ENCODE measurements at regions not wholly inside any gene's neighbourhood (a gene's known extent, or its start where the extent isn't known, plus 50 kb on each side); places are given as distances from the start of the nearest gene placed in this dataset.

DNA sequence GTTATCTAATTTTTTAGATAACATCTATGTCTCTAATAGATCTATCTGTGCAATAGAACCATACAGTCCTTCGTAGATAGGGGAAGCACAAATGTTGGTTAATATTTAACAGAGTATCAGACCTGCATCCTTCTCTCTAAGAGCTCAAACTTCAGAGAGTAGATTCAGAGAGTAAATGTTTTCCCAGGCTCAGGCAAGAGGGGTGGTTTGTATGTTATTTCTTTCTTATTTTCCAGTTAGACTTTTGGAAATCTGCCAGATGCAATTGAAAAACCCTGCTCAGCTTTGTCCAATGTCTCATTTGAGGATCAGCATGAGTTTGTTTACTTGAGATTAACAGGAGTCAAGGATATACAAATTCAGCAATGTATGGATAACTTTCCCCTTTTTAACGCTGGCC, 361.9 kb downstream of the BCKDHB start:
- no peak for DNase-seq (ENCODE audit: low read depth)

GRCh38 chr6:80467408-80467807, 360.9 kb downstream of the BCKDHB start:
- no peak for DNase-seq (ENCODE audit: low read depth)

- DNase-seq (ENCODE audit: low read depth), result no peak
Observed at GRCh38 chr6:80466981-80467380, 360.5 kb downstream of the BCKDHB start.

DNA sequence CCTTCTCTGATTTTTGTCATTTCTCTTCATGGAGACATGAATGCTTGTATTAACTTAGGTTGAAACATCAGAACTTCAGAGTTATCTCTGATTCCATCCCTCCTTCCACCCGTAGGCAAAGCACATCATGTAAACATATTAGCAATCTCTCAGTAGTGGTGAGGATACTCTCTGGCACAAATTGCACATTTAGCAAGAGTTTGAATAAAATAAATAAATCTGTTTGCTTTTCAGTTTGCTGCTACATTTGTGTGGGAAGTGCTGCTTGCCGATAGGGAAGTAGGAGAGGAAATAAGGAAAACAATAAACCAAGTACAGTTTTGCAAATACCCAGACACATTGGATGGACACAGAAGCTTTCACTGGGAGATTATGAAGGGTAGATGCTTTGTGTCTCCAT, 359.0 kb downstream of the BCKDHB start:
- DNase-seq (ENCODE audit: low read depth), result no peak

- no peak for DNase-seq (ENCODE audit: low read depth)
Observed at GRCh38 chr6:80464901-80465300, 358.4 kb downstream of the BCKDHB start.

- DNase-seq (ENCODE audit: low read depth), result no peak
Observed at GRCh38 chr6:80463197-80463596, 356.7 kb downstream of the BCKDHB start.

GRCh38 chr6:80460257-80460865, 353.9 kb downstream of the BCKDHB start:
- no peak for DNase-seq (ENCODE audit: low read depth)

GRCh38 chr6:80457439-80457933, 351.0 kb downstream of the BCKDHB start:
- DNase-seq (ENCODE audit: low read depth), result peak; percentile 93

GRCh38 chr6:80456724-80457438, 350.4 kb downstream of the BCKDHB start:
- no peak for DNase-seq (ENCODE audit: low read depth)

DNA sequence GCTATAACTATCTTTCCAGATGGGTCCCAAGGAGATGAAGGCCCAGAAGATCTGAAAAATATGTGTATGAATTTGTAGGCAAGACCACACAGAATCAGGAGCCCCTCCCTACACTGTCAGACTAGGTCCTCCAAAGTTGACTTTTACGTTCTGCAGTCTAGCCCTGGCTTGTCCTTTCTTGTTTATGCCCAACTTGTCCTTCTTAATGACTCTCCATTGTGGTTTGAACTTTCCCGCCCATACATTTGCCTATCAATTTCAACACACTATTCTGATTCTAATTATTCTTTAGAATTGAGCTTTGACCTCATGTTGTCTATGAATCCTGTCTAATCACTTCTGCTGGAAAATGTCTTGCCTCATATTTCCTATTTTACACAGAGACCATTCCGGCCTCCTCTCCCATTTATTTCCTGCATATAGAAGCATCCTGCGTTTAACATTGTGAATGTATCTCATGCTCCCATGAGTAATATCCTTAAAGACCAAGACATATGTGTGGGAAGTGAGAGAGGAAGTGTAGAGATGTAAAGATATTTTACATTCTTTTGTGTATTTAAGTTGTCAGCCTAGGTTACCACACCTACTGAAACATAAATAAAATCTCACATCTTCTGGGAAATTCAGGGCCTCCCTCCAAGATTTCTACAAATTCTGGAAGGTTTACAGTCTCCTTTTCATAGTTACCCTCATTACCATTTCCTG, 348.3 kb downstream of the BCKDHB start:
- DNase-seq (ENCODE audit: low read depth), result peak; percentile 47

DNA sequence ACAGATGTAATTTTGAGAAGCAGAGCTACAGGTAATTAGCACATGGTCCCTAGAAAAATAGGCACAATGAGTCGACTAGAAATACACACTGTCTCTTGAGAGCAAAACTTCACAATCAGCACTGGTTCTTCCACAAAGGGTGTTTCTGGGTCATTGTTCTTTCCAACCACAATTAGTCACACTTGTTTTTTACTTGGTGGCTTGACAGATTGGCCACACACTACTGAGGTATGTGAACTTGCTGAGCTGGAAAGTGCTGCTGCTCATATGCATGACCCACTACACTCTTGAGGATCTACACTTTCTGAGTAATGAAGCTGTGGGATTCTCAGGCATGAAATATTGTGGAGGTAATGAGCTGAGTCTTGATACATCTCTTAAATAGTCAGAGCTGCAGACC, 347.7 kb downstream of the BCKDHB start:
- DNase-seq (ENCODE audit: low read depth), result peak; percentile 94

- no peak for DNase-seq (ENCODE audit: low read depth)
Observed at GRCh38 chr6:80449726-80450125, 343.3 kb downstream of the BCKDHB start.

DNA sequence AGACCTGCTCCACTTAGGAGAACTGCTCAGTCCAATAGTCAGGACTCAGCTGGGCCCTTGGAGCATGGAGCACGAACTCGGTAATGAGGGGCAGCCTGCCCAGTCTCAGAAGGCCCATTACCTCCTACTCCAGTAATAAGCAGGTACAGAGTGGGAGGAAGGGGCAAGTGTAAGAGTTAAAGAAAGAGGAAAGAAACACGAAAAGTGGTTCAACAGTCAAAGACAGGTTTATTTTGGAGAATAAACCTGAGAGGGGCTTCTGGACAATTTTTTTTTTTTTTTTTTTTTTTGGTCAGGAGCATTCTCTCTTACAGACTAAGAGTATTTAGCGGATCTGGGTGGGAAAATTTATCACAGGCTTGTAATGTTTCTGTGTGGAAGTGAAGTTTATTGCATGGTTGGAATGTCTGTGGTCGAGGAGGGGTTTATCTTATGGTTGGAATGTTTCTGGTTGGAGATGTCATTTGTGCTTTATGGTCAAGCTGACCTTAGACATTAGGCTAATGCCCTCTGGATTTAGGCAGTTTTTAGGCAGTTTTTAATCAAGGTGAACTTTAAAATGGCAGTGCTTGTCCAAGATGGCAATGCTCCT, 340.1 kb downstream of the BCKDHB start:
- DNase-seq (ENCODE audit: low read depth), result no peak

DNA sequence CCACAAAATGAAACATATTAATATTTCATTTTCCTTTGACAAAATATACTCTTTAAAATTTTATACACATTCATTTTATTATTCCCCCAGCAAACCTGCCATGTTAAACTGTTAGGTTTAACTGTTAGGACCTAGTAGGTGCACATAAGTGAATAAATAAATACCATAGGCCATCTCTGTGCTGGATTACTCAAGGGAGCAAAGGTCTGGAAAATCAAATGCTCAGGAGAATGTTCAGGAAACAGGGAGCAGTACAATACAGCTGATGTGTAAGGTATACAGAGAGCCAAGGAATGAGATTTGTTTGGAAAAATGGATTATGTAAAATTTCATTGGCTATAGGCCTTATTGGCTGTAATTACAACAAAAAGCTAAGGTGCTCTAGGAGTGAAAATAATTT, 339.3 kb downstream of the BCKDHB start:
- DNase-seq (ENCODE audit: low read depth), result no peak

GRCh38 chr6:80442366-80442765, 335.9 kb downstream of the BCKDHB start:
- DNase-seq (ENCODE audit: low read depth), result no peak

GRCh38 chr6:80441131-80441530, 334.7 kb downstream of the BCKDHB start:
- no peak for DNase-seq (ENCODE audit: low read depth)

- no peak for DNase-seq (ENCODE audit: low read depth)
Observed at GRCh38 chr6:80440496-80441115, 334.1 kb downstream of the BCKDHB start.

GRCh38 chr6:80439721-80440470, 333.4 kb downstream of the BCKDHB start:
- DNase-seq (ENCODE audit: low read depth), result peak; percentile 5

DNA sequence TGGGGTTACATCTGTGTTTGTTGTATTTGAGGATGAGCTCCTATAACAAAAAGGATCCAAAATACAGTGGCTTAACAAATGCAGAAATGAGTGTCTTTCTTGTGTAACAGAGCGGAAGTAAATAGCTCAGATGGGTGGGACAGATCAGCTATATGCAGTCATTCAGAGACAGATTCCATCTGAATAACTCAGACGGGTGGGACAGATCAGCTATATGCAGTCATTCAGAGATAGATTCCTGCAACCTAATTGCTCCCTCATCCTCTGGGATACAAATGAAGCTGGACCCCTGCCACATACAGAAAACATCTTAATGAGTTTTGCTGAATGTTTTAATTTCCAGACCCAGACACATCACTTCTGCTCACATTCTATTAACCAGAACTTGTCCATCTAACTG, 332.3 kb downstream of the BCKDHB start:
- DNase-seq (ENCODE audit: low read depth), result peak; percentile 88

DNA sequence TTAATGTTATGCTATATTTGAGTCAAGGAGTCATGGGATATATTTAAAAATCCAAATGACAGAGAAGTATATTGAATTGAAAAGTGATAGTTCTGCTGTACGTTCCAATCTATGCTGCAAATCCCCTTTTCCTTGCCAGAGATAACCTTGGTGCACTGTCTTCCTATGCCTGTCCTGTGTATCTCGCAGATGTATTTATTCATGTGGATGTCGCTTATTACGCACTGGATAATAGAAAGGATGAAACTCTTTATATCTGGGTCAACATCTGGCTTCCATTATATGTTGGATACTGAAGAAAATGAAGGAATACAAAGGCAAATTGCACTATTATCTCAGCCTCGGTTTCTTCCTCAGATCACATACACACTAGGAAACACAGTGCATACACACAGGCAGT, 331.3 kb downstream of the BCKDHB start:
- DNase-seq (ENCODE audit: low read depth), result no peak

DNA sequence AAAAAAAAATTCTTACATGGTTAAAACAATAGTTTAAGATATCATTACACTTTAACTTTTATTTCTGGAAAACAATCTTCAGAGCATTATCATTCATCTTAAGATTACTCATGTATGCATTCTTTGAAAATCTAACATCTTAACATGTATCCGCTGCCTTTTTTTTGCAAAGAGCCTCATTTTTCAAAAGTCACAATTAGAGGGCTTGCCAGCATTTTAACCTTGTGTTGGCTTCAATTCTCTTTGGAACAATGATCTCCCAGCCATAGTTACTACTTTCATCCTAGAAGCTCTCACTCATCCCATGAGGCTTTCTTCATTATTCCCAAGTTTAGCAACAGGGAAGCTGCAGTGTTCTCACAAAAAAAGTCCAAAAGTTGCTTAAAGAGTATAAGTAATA, 330.8 kb downstream of the BCKDHB start:
- no peak for DNase-seq (ENCODE audit: low read depth)
